H1 (cell line): ENCODE measurements at regions not wholly inside any gene's neighbourhood (a gene's known extent, or its start where the extent isn't known, plus 50 kb on each side); places are given as distances from the start of the nearest gene placed in this dataset.

Experiments used
- CTCF ChIA-PET: fragments of 300-600 bp; sonication (Branson Sonifier 250); formaldehyde crosslinking; loops from one replicate; lab custom pipeline; 2021; ENCODE audit not compliant: partially characterized antibody; lab: Charles Lee
- POLR2A ChIA-PET: fragments of 300-600 bp; sonication (Branson Sonifier 250); formaldehyde crosslinking; loops from one replicate; lab custom pipeline; 2021; ENCODE audit warnings: inconsistent platforms; ENCODE audit not compliant: partially characterized antibody; lab: Charles Lee
- DNase-seq, 2 experiments: peaks; one replicate each; pipeline versions ENCODE4 v3.0.0 to v3.0.0-alpha.2; 2010 to 2022; ENCODE audit warnings: low spot score in 2 of 2, low read depth in 1 of 2, mixed read lengths in 1 of 2
- FAIRE-seq: peaks from 2 replicates; lab custom pipeline; 2011; peaks lifted over from hg19 to GRCh38; lab: Jason Lieb, UNC
- H2AFZ ChIP-seq: 2 replicates; pipeline ENCODE4 v1.8.1; 2012; ENCODE audit warnings: low read length, inconsistent platforms
- H2AK5ac ChIP-seq: 2 replicates; pipeline ENCODE4 v1.6.1; 2013; ENCODE audit warnings: low read depth, low read length
- H2BK120ac ChIP-seq: replicated peaks from 2 replicates; pipeline ENCODE3; 2013; ENCODE audit warnings: low read depth, low read length, inconsistent platforms
- H2BK12ac ChIP-seq: 2 replicates; pipeline ENCODE4 v1.6.1; 2013; ENCODE audit warnings: low read depth, low read length
- H2BK15ac ChIP-seq: 2 replicates; pipeline ENCODE4 v1.6.1; 2013; ENCODE audit warnings: low read length
- H2BK20ac ChIP-seq: 2 replicates; pipeline ENCODE4 v1.6.1; 2013; ENCODE audit warnings: low read length
- H2BK5ac ChIP-seq: 2 replicates; pipeline ENCODE4 v1.6.1; 2013; ENCODE audit warnings: low read depth, low read length
- H3K14ac ChIP-seq: 2 replicates; pipeline ENCODE4 v1.6.1; 2013; ENCODE audit warnings: inconsistent platforms; ENCODE audit not compliant: insufficient read length
- H3K18ac ChIP-seq: 2 replicates; pipeline ENCODE4 v1.6.1; 2013; ENCODE audit warnings: low read length; ENCODE audit errors: extremely low read depth
- H3K23ac ChIP-seq: 2 replicates; pipeline ENCODE4 v1.6.1; 2013; ENCODE audit warnings: inconsistent platforms; ENCODE audit not compliant: insufficient read length
- H3K23me2 ChIP-seq: 2 replicates; pipeline ENCODE4 v1.6.1; 2013; ENCODE audit warnings: low read depth, low read length
- H3K27ac ChIP-seq: 2 replicates; pipeline ENCODE4 v1.6.1; 2011; ENCODE audit warnings: low read depth, low read length, inconsistent platforms
- H3K27me3 ChIP-seq, 4 experiments: replicated peaks in 1 of 4; 1 replicate in 1 of 4; 2 replicates in 3 of 4; pipeline versions ENCODE4 v1.6.1 to v1.8.1; 2011 to 2013; ENCODE audit warnings: low read length in 3 of 4, mild to moderate bottlenecking in 3 of 4, inconsistent platforms in 2 of 4, mixed read lengths in 2 of 4, moderate library complexity in 1 of 4; ENCODE audit not compliant: control insufficient read depth in 3 of 4, insufficient read depth in 3 of 4; ENCODE audit errors: extremely low read depth in 1 of 4
- H3K36me3 ChIP-seq, 4 experiments: 2 replicates each; pipeline versions ENCODE4 v1.6.1 to v1.8.1; 2011 to 2013; ENCODE audit warnings: mild to moderate bottlenecking in 4 of 4, low read length in 3 of 4, moderate library complexity in 2 of 4, control low read depth in 1 of 4, inconsistent platforms in 1 of 4; ENCODE audit not compliant: insufficient read depth in 4 of 4, control insufficient read depth in 2 of 4
- H3K4ac ChIP-seq: replicated peaks from 2 replicates; pipeline ENCODE3; 2013; ENCODE audit warnings: low read length, low read depth, mixed read lengths, inconsistent platforms; ENCODE audit not compliant: insufficient read length
- H3K4me1 ChIP-seq, 4 experiments: replicated peaks in 1 of 4; 1 replicate in 1 of 4; 2 replicates in 3 of 4; pipeline versions ENCODE4 v1.6.1 to v1.8.1; 2011 to 2013; ENCODE audit warnings: low read length in 3 of 4, inconsistent platforms in 2 of 4, mixed read lengths in 1 of 4; ENCODE audit not compliant: insufficient read depth in 4 of 4, control insufficient read depth in 3 of 4
- H3K4me2 ChIP-seq, 2 experiments: 2 replicates each; pipeline versions ENCODE4 v1.6.1 to v1.8.1; 2011 to 2013; ENCODE audit warnings: low read depth in 2 of 2, low read length in 2 of 2, control low read depth in 1 of 2, inconsistent platforms in 1 of 2, mild to moderate bottlenecking in 1 of 2; ENCODE audit not compliant: insufficient read depth in 1 of 2
- H3K4me3 ChIP-seq, 4 experiments: fragments of 200-600, 300-600 bp in 1 of 4; sonication (generic), shearing (Covaris generic), sonication (Bioruptor Twin) in 1 of 4; 2 replicates each; pipeline versions ENCODE4 v1.5.1 to v1.8.1; 2011 to 2016; ENCODE audit warnings: low read length in 4 of 4, low read depth in 3 of 4, control low read depth in 2 of 4, inconsistent platforms in 2 of 4, mild to moderate bottlenecking in 2 of 4, mixed read lengths in 1 of 4, moderate library complexity in 1 of 4; ENCODE audit not compliant: insufficient read depth in 2 of 4; ENCODE audit errors: extremely low read depth in 1 of 4
- H3K56ac ChIP-seq: replicated peaks from 2 replicates; pipeline ENCODE3; 2013; ENCODE audit warnings: low read depth, mild to moderate bottlenecking, mixed read lengths, low read length, inconsistent platforms; ENCODE audit not compliant: insufficient read length
- H3K79me1 ChIP-seq: 2 replicates; pipeline ENCODE4 v1.6.1; 2013; ENCODE audit warnings: low read depth, low read length, control low read depth
- H3K79me2 ChIP-seq, 2 experiments: 2 replicates each; pipeline versions ENCODE4 v1.6.1 to v1.8.1; 2012 to 2013; ENCODE audit warnings: low read length in 2 of 2, mild to moderate bottlenecking in 2 of 2, inconsistent platforms in 1 of 2; ENCODE audit not compliant: insufficient read depth in 2 of 2, control insufficient read depth in 1 of 2
- H3K9ac ChIP-seq, 4 experiments: replicated peaks in 1 of 4; 1 replicate in 1 of 4; 2 replicates in 3 of 4; pipeline versions ENCODE4 v1.6.1 to v1.8.1; 2011 to 2013; ENCODE audit warnings: low read depth in 3 of 4, low read length in 3 of 4, control low read depth in 2 of 4, mild to moderate bottlenecking in 2 of 4, moderate library complexity in 2 of 4, inconsistent platforms in 1 of 4; ENCODE audit errors: extremely low read depth in 1 of 4
- H3K9me3 ChIP-seq, 2 experiments: 2 replicates each; pipeline versions ENCODE4 v1.6.1 to v1.8.1; 2012 to 2013; ENCODE audit warnings: mild to moderate bottlenecking in 2 of 2, moderate library complexity in 2 of 2, control low read depth in 1 of 2, inconsistent platforms in 1 of 2, low read depth in 1 of 2, low read length in 1 of 2, mixed read lengths in 1 of 2; ENCODE audit not compliant: insufficient read depth in 2 of 2
- H4K20me1 ChIP-seq, 2 experiments: replicated peaks in 1 of 2; 2 replicates each; pipeline versions ENCODE3 to v1.8.1; 2011 to 2013; ENCODE audit warnings: inconsistent platforms in 2 of 2, low read length in 2 of 2, mild to moderate bottlenecking in 1 of 2; ENCODE audit not compliant: insufficient read depth in 2 of 2, control insufficient read depth in 1 of 2
- H4K5ac ChIP-seq: 2 replicates; pipeline ENCODE4 v1.6.1; 2013; ENCODE audit warnings: low read length, low read depth, mixed read lengths, inconsistent platforms; ENCODE audit not compliant: insufficient read length
- H4K8ac ChIP-seq: 2 replicates; pipeline ENCODE4 v1.8.0; 2013; ENCODE audit warnings: mild to moderate bottlenecking, moderate library complexity, low read length, inconsistent platforms; ENCODE audit not compliant: insufficient read depth; ENCODE audit errors: extremely low read depth
- H4K91ac ChIP-seq: replicated peaks from 2 replicates; pipeline ENCODE3; 2013; ENCODE audit warnings: low read length, mixed read lengths, inconsistent platforms; ENCODE audit not compliant: insufficient read length
- ASH2L ChIP-seq: fragments of 200-600, 300-600 bp; sonication (generic); IDR thresholded peaks from one replicate; pipeline ENCODE4 v1.7.1; 2017; ENCODE audit warnings: low read length
- CHD2 ChIP-seq: IDR thresholded peaks from 2 replicates; pipeline ENCODE4 v1.6.1; 2012; ENCODE audit warnings: low read length, improper control_type of control experiment
- GTF2F1 ChIP-seq: IDR thresholded peaks from 2 replicates; pipeline ENCODE4 v1.6.1; 2012; ENCODE audit warnings: low read depth, low read length, improper control_type of control experiment, borderline replicate concordance
- KDM5A ChIP-seq: fragments of 200-600 bp; IDR thresholded peaks from 2 replicates; pipeline ENCODE4 v1.7.1; 2012; ENCODE audit warnings: mild to moderate bottlenecking, low read length, inconsistent platforms, mixed read lengths
- POLR2A ChIP-seq, 2 experiments: IDR thresholded peaks; 1 replicate in 1 of 2; 2 replicates in 1 of 2; pipeline ENCODE4 v1.6.1; 2011; ENCODE audit warnings: low read depth in 2 of 2, low read length in 2 of 2, mild to moderate bottlenecking in 2 of 2; ENCODE audit errors: control extremely low read depth in 1 of 2
- RXRA ChIP-seq: IDR thresholded peaks from 2 replicates; pipeline ENCODE4 v1.6.1; 2011; ENCODE audit warnings: low read depth, mild to moderate bottlenecking, low read length, moderate library complexity; ENCODE audit not compliant: insufficient read depth
- SRF ChIP-seq: IDR thresholded peaks from 2 replicates; pipeline ENCODE4 v1.6.1; 2011; ENCODE audit warnings: mild to moderate bottlenecking, low read depth, low read length, moderate library complexity
- YY1 ChIP-seq: IDR thresholded peaks from 2 replicates; pipeline ENCODE4 v1.6.1; 2011; ENCODE audit warnings: low read depth, mild to moderate bottlenecking, low read length
- WGBS, 2 experiments: shearing (Covaris generic) in 1 of 2; methylation state at CpG; one replicate each; pipeline versions ENCODE4 v1.1.6 to v1.1.7; 2013 to 2015; ENCODE audit warnings: low lambda C conversion rate in 2 of 2, mixed read lengths in 2 of 2, inconsistent platforms in 1 of 2, low coverage in 1 of 2, missing lambda C conversion rate in 1 of 2; ENCODE audit not compliant: insufficient replicate concordance in 2 of 2, insufficient coverage in 1 of 2, insufficient read length in 1 of 2; ENCODE audit errors: extremely low coverage in 1 of 2, missing lambda C conversion rate in 1 of 2; 5-methylcytosine and 5-hydroxymethylcytosine counted together
- TF ChIP-seq, protein P1 (sequence below): IDR thresholded peaks from 2 replicates; pipeline ENCODE4 v1.6.1; 2012; ENCODE audit warnings: inconsistent platforms

DNA sequence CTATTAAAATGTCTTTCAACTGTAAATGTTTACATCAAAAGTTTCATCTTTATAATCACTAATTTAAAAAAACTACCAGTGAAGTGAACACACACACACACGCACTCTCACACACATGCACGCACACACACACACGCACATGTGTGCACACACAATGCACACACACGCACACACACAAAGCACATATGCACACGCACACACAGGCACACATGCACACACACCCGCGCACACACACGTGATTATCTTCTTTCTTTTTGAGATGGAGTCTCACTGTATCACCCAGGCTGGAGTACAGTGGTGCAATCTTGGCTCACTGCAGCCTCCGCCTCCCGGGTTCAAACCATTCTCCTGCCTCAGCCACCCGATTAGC is 80.0 kb upstream of the FRMD1 start:
- Histone ChIP-seq H3K4me2 (no peak overlapping the region), H2AFZ (no peak overlapping the region), H3K36me3 (no peaks in the 10 kb centered on the region), H2BK120ac (no peak overlapping the region), H3K14ac (no peak overlapping the region), H3K9ac (no peak overlapping the region), H3K18ac (no peak overlapping the region), H2BK15ac (peak overlapping the region; percentile 99; the same call in 1 of the 2 replicates), H3K4ac (no peak overlapping the region), H2BK12ac (peak overlapping the region; percentile 98; the same call in 1 of the 2 replicates), H3K79me1 (no peaks in the 10 kb centered on the region), H3K23me2 (no peaks in the 10 kb centered on the region; the same call in 1 of the 2 replicates), H3K56ac (no peak overlapping the region), H2BK5ac (no peak overlapping the region), H3K27me3 (peaks cover 0 to 2% (median 0%) of the 10 kb centered on the region in 4 experiments; a peak in 1 of 7 replicates), H3K23ac (no peak overlapping the region), H4K91ac (peak overlapping the region; percentile 90), H3K27ac (no peak overlapping the region), H3K4me1 (peaks cover 4 to 12% (median 8%) of the 10 kb centered on the region in 4 experiments; a peak in 6 of 7 replicates), H3K9me3 (no peaks in the 10 kb centered on the region), H2BK20ac (no peak overlapping the region), H3K79me2 (no peaks in the 10 kb centered on the region), H2AK5ac (peak overlapping the region; percentile 95; the same call in 1 of the 2 replicates), H4K20me1 (no peaks in the 10 kb centered on the region), H4K5ac (no peak overlapping the region), H4K8ac (no peak overlapping the region), H3K4me3 (no peak overlapping the region)
- DNase-seq (no peak), FAIRE-seq (no peak)
- CTCF ChIA-PET, result interaction anchor here (0.9 to 1.5 kb wide), 2 partner anchors 98 to 184 kb away, joined by 3 to 4 read pairs; no protein-coding TSS in a partner anchor
- POLR2A ChIA-PET, result interaction anchor here (1.4 kb wide), 1 partner anchor 22 kb away, joined by 3 read pairs; no protein-coding TSS in a partner anchor
- no peak for TF ChIP-seq KDM5A
- TF ChIP-seq RXRA, result no peak
- TF ChIP-seq, protein P1, sequence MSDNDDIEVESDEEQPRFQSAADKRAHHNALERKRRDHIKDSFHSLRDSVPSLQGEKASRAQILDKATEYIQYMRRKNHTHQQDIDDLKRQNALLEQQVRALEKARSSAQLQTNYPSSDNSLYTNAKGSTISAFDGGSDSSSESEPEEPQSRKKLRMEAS, result no peak
- TF ChIP-seq YY1, result no peak
- TF ChIP-seq ASH2L, result no peak
- no peak for TF ChIP-seq POLR2A (IDR thresholded peaks at IDR 0.05; ENCODE audit: control extremely low read depth in 1 of 2, low read depth in 2 of 2, low read length in 2 of 2)
- no peak for TF ChIP-seq GTF2F1
- TF ChIP-seq SRF, result no peak
- TF ChIP-seq CHD2, result no peak
- 91% methylated on average over 11 of the region's 11 CpGs; no CpG with 5 or more reads in 1 of the 2 experiments for whole genome bisulfite sequencing, 2 experiments
